ENCODE measurements at regions not wholly inside any gene's neighbourhood (a gene's known extent, or its start where the extent isn't known, plus 50 kb on each side); places are given as distances from the start of the nearest gene placed in this dataset.
"Not testable (repeated sequence)": the region's sequence is repeated elsewhere in the genome, so short reads cannot be mapped to it uniquely, and the experiment has no call there.

- Mint-ChIP-seq H3K36me3 (ENCODE audit: low read depth) (no peaks in the 10 kb centered on the region), H3K27me3 (peaks cover 1% of the 10 kb centered on the region), H3K27ac (no peak overlapping the region), H3K4me3 (no peak overlapping the region), H3K9me3 (no peaks in the 10 kb centered on the region), H3K4me1 (ENCODE audit: low read depth) (no peaks in the 10 kb centered on the region)
- intact Hi-C loops (cut with micrococcal nuclease): no loop called here
Measured at GRCh38 chr2:16244153-16244965, 304.0 kb downstream of the MYCN start.

GRCh38 chr2:16243411-16243996 is 303.2 kb downstream of the MYCN start:
- intact Hi-C loops (cut with micrococcal nuclease): no loop called here
- H3K27me3 Mint-ChIP-seq: peaks cover 1% of the 10 kb centered on the region

GRCh38 chr2:16242906-16243305 is 302.6 kb downstream of the MYCN start:
- H3K27me3 Mint-ChIP-seq: peaks cover 1% of the 10 kb centered on the region
- intact Hi-C loops (cut with micrococcal nuclease): no loop called here
- no peak overlapping the region for H3K27ac Mint-ChIP-seq
- H3K4me3 Mint-ChIP-seq: no peak overlapping the region
- H3K36me3 Mint-ChIP-seq (ENCODE audit: low read depth): no peaks in the 10 kb centered on the region
- no peaks in the 10 kb centered on the region for H3K4me1 Mint-ChIP-seq (ENCODE audit: low read depth)
- no peaks in the 10 kb centered on the region for H3K9me3 Mint-ChIP-seq

More at GRCh38 chr2:16243411-16243996, 303.2 kb downstream of the MYCN start:
- H3K36me3 Mint-ChIP-seq (ENCODE audit: low read depth): no peaks in the 10 kb centered on the region
- H3K4me3 Mint-ChIP-seq: no peak overlapping the region
- H3K27ac Mint-ChIP-seq: no peak overlapping the region
- H3K9me3 Mint-ChIP-seq: no peaks in the 10 kb centered on the region
- H3K4me1 Mint-ChIP-seq (ENCODE audit: low read depth): no peaks in the 10 kb centered on the region

GRCh38 chr2:16241166-16242160 is 301.1 kb downstream of the MYCN start:
- H3K27me3 Mint-ChIP-seq: peaks cover 1% of the 10 kb centered on the region
- H3K27ac Mint-ChIP-seq: no peak overlapping the region
- H3K4me1 Mint-ChIP-seq (ENCODE audit: low read depth): no peaks in the 10 kb centered on the region
- intact Hi-C loops (cut with micrococcal nuclease): no loop called here
- no peaks in the 10 kb centered on the region for H3K36me3 Mint-ChIP-seq (ENCODE audit: low read depth)
- H3K9me3 Mint-ChIP-seq: no peaks in the 10 kb centered on the region
- no peak overlapping the region for H3K4me3 Mint-ChIP-seq

GRCh38 chr2:16240402-16240801 is 300.1 kb downstream of the MYCN start:
- no peaks in the 10 kb centered on the region for H3K9me3 Mint-ChIP-seq
- no peaks in the 10 kb centered on the region for H3K4me1 Mint-ChIP-seq (ENCODE audit: low read depth)
- H3K4me3 Mint-ChIP-seq: no peak overlapping the region
- intact Hi-C loops (cut with micrococcal nuclease): no loop called here
- no peaks in the 10 kb centered on the region for H3K36me3 Mint-ChIP-seq (ENCODE audit: low read depth)
- H3K27ac Mint-ChIP-seq: no peak overlapping the region
- H3K27me3 Mint-ChIP-seq: no peaks in the 10 kb centered on the region

GRCh38 chr2:16239296-16239850 is 299.0 kb downstream of the MYCN start:
- H3K27me3 Mint-ChIP-seq: no peaks in the 10 kb centered on the region
- no peaks in the 10 kb centered on the region for H3K4me1 Mint-ChIP-seq (ENCODE audit: low read depth)
- H3K36me3 Mint-ChIP-seq (ENCODE audit: low read depth): no peaks in the 10 kb centered on the region
- H3K27ac Mint-ChIP-seq: no peak overlapping the region
- intact Hi-C loops (cut with micrococcal nuclease): no loop called here
- no peaks in the 10 kb centered on the region for H3K9me3 Mint-ChIP-seq
- H3K4me3 Mint-ChIP-seq: no peak overlapping the region

GRCh38 chr2:16238786-16239185 is 298.4 kb downstream of the MYCN start:
- intact Hi-C loops (cut with micrococcal nuclease): no loop called here
- H3K27me3 Mint-ChIP-seq: no peaks in the 10 kb centered on the region
- no peaks in the 10 kb centered on the region for H3K4me1 Mint-ChIP-seq (ENCODE audit: low read depth)
- H3K9me3 Mint-ChIP-seq: no peaks in the 10 kb centered on the region
- no peak overlapping the region for H3K4me3 Mint-ChIP-seq
- no peak overlapping the region for H3K27ac Mint-ChIP-seq
- H3K36me3 Mint-ChIP-seq (ENCODE audit: low read depth): no peaks in the 10 kb centered on the region

GRCh38 chr2:16238001-16238761 is 297.8 kb downstream of the MYCN start:
- Mint-ChIP-seq H3K9me3 (no peaks in the 10 kb centered on the region), H3K4me3 (no peak overlapping the region), H3K36me3 (ENCODE audit: low read depth) (no peaks in the 10 kb centered on the region), H3K27ac (no peak overlapping the region), H3K4me1 (ENCODE audit: low read depth) (no peaks in the 10 kb centered on the region), H3K27me3 (no peaks in the 10 kb centered on the region)
- intact Hi-C loops (cut with micrococcal nuclease): no loop called here

- intact Hi-C loops (cut with micrococcal nuclease): no loop called here
- Mint-ChIP-seq H3K27ac (no peak overlapping the region), H3K9me3 (no peaks in the 10 kb centered on the region), H3K36me3 (ENCODE audit: low read depth) (no peaks in the 10 kb centered on the region), H3K4me1 (ENCODE audit: low read depth) (no peaks in the 10 kb centered on the region), H3K4me3 (no peak overlapping the region), H3K27me3 (no peaks in the 10 kb centered on the region)
Measured at GRCh38 chr2:16235747-16236146, 295.4 kb downstream of the MYCN start.

- H3K4me3 Mint-ChIP-seq; H3K27me3 Mint-ChIP-seq; intact Hi-C loops (cut with micrococcal nuclease); H3K36me3 Mint-ChIP-seq (ENCODE audit: low read depth); H3K4me1 Mint-ChIP-seq (ENCODE audit: low read depth); H3K27ac Mint-ChIP-seq; H3K9me3 Mint-ChIP-seq: not testable (repeated sequence)
Measured at GRCh38 chr2:16235291-16235690, 294.9 kb downstream of the MYCN start.

- Mint-ChIP-seq H3K4me1 (ENCODE audit: low read depth) (no peaks in the 10 kb centered on the region), H3K4me3 (no peak overlapping the region), H3K27ac (no peak overlapping the region), H3K9me3 (no peaks in the 10 kb centered on the region), H3K27me3 (no peaks in the 10 kb centered on the region), H3K36me3 (ENCODE audit: low read depth) (no peaks in the 10 kb centered on the region)
- intact Hi-C loops (cut with micrococcal nuclease): no loop called here
Measured at GRCh38 chr2:16228951-16229350, 288.6 kb downstream of the MYCN start.

- Mint-ChIP-seq H3K4me3 (no peak overlapping the region), H3K4me1 (ENCODE audit: low read depth) (no peaks in the 10 kb centered on the region), H3K27ac (no peak overlapping the region), H3K27me3 (no peaks in the 10 kb centered on the region), H3K9me3 (no peaks in the 10 kb centered on the region), H3K36me3 (ENCODE audit: low read depth) (no peaks in the 10 kb centered on the region)
- intact Hi-C loops (cut with micrococcal nuclease): no loop called here
Measured at GRCh38 chr2:16228471-16228870, 288.1 kb downstream of the MYCN start.

- no peaks in the 10 kb centered on the region for H3K4me1 Mint-ChIP-seq (ENCODE audit: low read depth)
- no peaks in the 10 kb centered on the region for H3K27me3 Mint-ChIP-seq
- intact Hi-C loops (cut with micrococcal nuclease): no loop called here
- no peaks in the 10 kb centered on the region for H3K9me3 Mint-ChIP-seq
- no peaks in the 10 kb centered on the region for H3K36me3 Mint-ChIP-seq (ENCODE audit: low read depth)
- H3K27ac Mint-ChIP-seq: no peak overlapping the region
- H3K4me3 Mint-ChIP-seq: no peak overlapping the region
Measured at GRCh38 chr2:16227811-16228462, 287.6 kb downstream of the MYCN start.
